ENCODE measurements at regions not wholly inside any gene's neighbourhood (a gene's known extent, or its start where the extent isn't known, plus 50 kb on each side); places are given as distances from the start of the nearest gene placed in this dataset.

- Histone ChIP-seq H3K4me1 (ENCODE audit: insufficient read depth, low read length) (no peaks in the 10 kb centered on the region), H3K56ac (ENCODE audit: insufficient read length, low read depth, low read length) (no peak overlapping the region), H3K23me2 (ENCODE audit: insufficient read length, low read depth, low read length, poor library complexity, severe bottlenecking) (no peaks in the 10 kb centered on the region), H2BK20ac (ENCODE audit: low read depth, low read length, poor library complexity, severe bottlenecking) (no peak overlapping the region), H4K8ac (replicated peaks; ENCODE audit: insufficient read length, low read depth, low read length) (no peak overlapping the region), H3K9ac (ENCODE audit: extremely low read depth, insufficient read length, low read length) (no peak overlapping the region), H2AK5ac (ENCODE audit: insufficient read length, low read length) (no peak overlapping the region), H3K79me2 (ENCODE audit: insufficient read depth, low read length) (no peaks in the 10 kb centered on the region), H3K27me3 (ENCODE audit: insufficient read depth, low read length) (no peaks in the 10 kb centered on the region), H4K5ac (ENCODE audit: insufficient read length, low read depth, low read length) (no peak overlapping the region), H2AFZ (ENCODE audit: low read length) (no peak overlapping the region), H3K23ac (ENCODE audit: insufficient read length, low read depth, low read length) (no peak overlapping the region), H3K14ac (ENCODE audit: insufficient read depth, low read length) (no peak overlapping the region), H3K9me3 (ENCODE audit: control insufficient read depth, low read depth, low read length) (no peaks in the 10 kb centered on the region), H3K27ac (ENCODE audit: insufficient read length, low read depth, low read length) (no peak overlapping the region), H3K4ac (ENCODE audit: low read depth, low read length) (no peak overlapping the region), H3K18ac (ENCODE audit: insufficient read length, low read depth, low read length) (no peak overlapping the region), H4K91ac (ENCODE audit: insufficient read length, low read depth, low read length) (no peak overlapping the region), H2BK120ac (ENCODE audit: low read depth, low read length, poor library complexity, severe bottlenecking) (no peak overlapping the region), H3K79me1 (ENCODE audit: insufficient read depth, low read depth, low read length, poor library complexity, severe bottlenecking) (no peaks in the 10 kb centered on the region), H2BK12ac (ENCODE audit: insufficient read length, low read depth, low read length) (no peak overlapping the region), H2BK15ac (ENCODE audit: low read depth, low read length) (no peak overlapping the region), H2BK5ac (ENCODE audit: insufficient read length, low read length) (no peak overlapping the region), H4K20me1 (ENCODE audit: control insufficient read depth, insufficient read depth, insufficient read length) (no peaks in the 10 kb centered on the region), H3K4me2 (ENCODE audit: insufficient read depth, insufficient read length, low read length) (no peak overlapping the region), H3T11ph (ENCODE audit: low read length) (no peak overlapping the region)
- peaks cover 3% of the 10 kb centered on the region for H3K27me3 Mint-ChIP-seq (ENCODE audit: low read depth)
- no peak overlapping the region for H3K4me3 Mint-ChIP-seq
- H3K27ac Mint-ChIP-seq = no peak overlapping the region
- TF ChIP-seq CTCF (conservative IDR thresholded peaks at IDR 0.05) = no peak
- 0 out of 7 replicates have a peak, but pooled peaks cover 0 to 4% (median 0%) of the 10 kb centered on the region in 3 experiments for H3K36me3 Mint-ChIP-seq (ENCODE audit: insufficient read depth in 1 of 3, low read depth in 3 of 3)
- H3K4me1 Mint-ChIP-seq = no peaks in the 10 kb centered on the region
- no peak for DNase-seq
- no CpG with 5 or more reads among the region's 1 CpG for WGBS (ENCODE audit: extremely low coverage, insufficient read length, low lambda C conversion rate)
- peaks cover 0 to 2% of the 10 kb centered on the region in 2 experiments; a peak in 1 of 5 replicates for H3K9me3 Mint-ChIP-seq
Measured at GRCh38 chr7:96915029-96915428, 90.3 kb upstream of the DLX6 start.
